ENCODE measurements at regions not wholly inside any gene's neighbourhood (a gene's known extent, or its start where the extent isn't known, plus 50 kb on each side); places are given as distances from the start of the nearest gene placed in this dataset.

DNA sequence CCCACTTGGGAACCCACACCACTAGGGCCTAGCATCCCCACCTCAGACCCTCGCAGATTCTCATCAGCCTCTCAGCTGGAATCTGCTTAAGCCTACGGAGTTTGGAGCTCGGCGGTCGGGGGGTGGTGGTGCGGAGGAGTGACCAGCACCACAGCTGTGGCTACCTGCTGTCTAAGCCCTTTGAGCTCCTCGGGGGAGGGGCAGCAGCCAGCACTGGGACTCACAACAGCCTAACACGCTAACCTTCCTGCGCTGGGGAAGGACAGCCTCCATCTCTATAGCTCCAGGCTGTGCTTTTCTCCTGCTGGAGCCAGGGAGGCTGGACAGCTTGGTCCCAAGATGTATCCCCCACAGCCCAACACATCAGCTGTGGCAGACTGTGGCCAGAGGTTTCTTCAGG is 281.5 kb downstream of the USP46 start:
- TF ChIP-seq, protein P1, sequence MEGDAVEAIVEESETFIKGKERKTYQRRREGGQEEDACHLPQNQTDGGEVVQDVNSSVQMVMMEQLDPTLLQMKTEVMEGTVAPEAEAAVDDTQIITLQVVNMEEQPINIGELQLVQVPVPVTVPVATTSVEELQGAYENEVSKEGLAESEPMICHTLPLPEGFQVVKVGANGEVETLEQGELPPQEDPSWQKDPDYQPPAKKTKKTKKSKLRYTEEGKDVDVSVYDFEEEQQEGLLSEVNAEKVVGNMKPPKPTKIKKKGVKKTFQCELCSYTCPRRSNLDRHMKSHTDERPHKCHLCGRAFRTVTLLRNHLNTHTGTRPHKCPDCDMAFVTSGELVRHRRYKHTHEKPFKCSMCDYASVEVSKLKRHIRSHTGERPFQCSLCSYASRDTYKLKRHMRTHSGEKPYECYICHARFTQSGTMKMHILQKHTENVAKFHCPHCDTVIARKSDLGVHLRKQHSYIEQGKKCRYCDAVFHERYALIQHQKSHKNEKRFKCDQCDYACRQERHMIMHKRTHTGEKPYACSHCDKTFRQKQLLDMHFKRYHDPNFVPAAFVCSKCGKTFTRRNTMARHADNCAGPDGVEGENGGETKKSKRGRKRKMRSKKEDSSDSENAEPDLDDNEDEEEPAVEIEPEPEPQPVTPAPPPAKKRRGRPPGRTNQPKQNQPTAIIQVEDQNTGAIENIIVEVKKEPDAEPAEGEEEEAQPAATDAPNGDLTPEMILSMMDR (IDR thresholded peaks at IDR 0.05; ENCODE audit: low read length) = no peak
- TF ChIP-seq EZH2 (IDR thresholded peaks at IDR 0.05; ENCODE audit: borderline replicate concordance, low read length) = no peak
